ENCODE measurements at regions not wholly inside any gene's neighbourhood (a gene's known extent, or its start where the extent isn't known, plus 50 kb on each side); places are given as distances from the start of the nearest gene placed in this dataset.

DNA sequence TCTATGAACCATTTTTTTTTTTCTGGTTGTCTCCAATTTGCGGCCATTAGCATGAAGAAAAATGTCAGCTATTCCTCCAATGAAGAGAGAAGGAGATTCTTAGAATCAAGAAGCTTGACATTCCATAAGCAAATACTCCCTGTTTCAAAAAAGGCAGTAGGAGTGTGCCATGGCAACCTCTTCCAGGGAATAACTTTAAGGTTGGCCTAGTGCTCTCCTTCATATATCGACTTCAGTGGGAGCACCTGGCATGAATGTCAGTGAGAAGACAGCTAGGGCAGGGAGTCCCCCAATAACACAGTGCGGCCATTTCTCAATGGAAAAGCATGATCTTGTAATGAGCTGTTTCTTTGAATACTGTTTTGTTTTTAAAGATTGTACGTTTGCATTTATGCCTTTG lies 493.0 kb upstream of the ATP11B start:
- Histone ChIP-seq H3K27ac (ENCODE audit: low read length) (no peak overlapping the region), H3K4me1 (ENCODE audit: control insufficient read depth, insufficient read depth, low read length) (no peaks in the 10 kb centered on the region), H3K27me3 (ENCODE audit: control insufficient read depth, insufficient read depth, low read length) (no peaks in the 10 kb centered on the region), H3K4me3 (ENCODE audit: low read length) (no peak overlapping the region), H3K36me3 (ENCODE audit: control insufficient read depth, insufficient read depth, low read length) (no peaks in the 10 kb centered on the region), H3K9me3 (ENCODE audit: control insufficient read depth, insufficient read depth, low read length) (no peaks in the 10 kb centered on the region)
- WGBS (ENCODE audit: insufficient coverage, insufficient read length) = no CpG with 5 or more reads among the region's 4 CpGs
- DNase-seq (ENCODE audit: low read depth, low spot score) = no peak

DNA sequence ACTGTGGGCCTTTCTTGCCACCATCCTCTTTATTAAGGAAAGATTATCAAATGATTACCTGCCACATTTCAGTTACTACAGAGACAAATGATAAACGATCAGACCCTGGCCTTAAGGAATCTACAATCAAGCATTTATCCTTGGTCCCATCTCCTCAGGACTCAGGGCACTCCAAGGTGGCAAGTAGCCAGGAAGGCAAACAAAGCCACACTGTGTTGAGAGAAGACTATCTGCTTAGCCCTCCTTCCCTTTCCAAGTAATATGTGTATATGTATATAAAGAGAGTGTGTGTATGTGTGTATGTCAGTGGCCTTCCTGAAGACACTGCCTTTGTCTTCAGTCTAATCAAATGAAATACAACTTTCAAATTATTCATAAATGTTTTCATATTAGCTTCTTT lies 490.1 kb upstream of the ATP11B start:
- Histone ChIP-seq H3K36me3 (ENCODE audit: control insufficient read depth, insufficient read depth, low read length) (no peaks in the 10 kb centered on the region), H3K4me1 (ENCODE audit: control insufficient read depth, insufficient read depth, low read length) (no peaks in the 10 kb centered on the region; the same call in 1 of the 2 replicates), H3K27me3 (ENCODE audit: control insufficient read depth, insufficient read depth, low read length) (no peaks in the 10 kb centered on the region), H3K27ac (ENCODE audit: low read length) (no peak overlapping the region), H3K4me3 (ENCODE audit: low read length) (no peak overlapping the region), H3K9me3 (ENCODE audit: control insufficient read depth, insufficient read depth, low read length) (no peaks in the 10 kb centered on the region)
- no peak for DNase-seq (ENCODE audit: low read depth, low spot score)
- no CpG with 5 or more reads among the region's 1 CpG for WGBS (ENCODE audit: insufficient coverage, insufficient read length)

DNA sequence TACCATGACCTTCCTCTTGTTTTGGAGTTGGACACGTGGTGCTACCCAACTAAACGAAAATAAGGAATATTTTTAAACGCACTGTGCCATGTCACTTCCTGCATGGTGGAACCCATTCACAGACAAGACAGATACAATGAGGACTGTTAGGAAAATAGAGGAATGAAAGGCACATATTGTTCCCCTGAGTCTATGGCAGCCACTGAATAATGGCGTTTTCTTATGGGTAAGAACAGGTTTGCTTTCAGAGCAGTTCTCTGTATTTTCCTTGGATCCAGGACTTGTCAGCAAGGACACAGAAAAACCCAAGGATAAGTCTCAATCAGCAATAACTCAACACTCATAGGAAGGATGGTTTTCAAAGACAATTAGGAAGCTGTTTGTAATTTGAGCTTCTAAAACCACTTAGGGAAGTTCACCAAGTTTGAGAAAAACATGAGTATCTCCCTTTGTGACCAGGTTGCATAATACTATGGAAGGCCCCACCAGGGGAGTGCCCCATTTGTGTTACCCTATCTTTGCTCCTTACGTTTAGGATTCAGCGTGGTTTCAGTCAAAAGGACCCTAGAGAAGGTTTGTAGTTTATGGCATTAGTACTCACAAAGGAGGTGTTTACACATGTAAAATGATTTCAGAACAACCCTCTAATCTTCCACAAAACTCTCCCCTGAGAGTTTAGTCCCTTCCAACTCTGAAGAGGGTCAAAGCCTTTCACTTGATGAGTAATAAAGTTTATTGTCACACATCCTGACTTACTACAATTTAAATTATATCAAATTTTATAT lies 487.2 kb upstream of the ATP11B start:
- Histone ChIP-seq H3K36me3 (ENCODE audit: control insufficient read depth, insufficient read depth, low read length) (no peaks in the 10 kb centered on the region), H3K4me1 (ENCODE audit: control insufficient read depth, insufficient read depth, low read length) (no peaks in the 10 kb centered on the region; the same call in 1 of the 2 replicates), H3K4me3 (ENCODE audit: low read length) (no peak overlapping the region), H3K27me3 (ENCODE audit: control insufficient read depth, insufficient read depth, low read length) (no peaks in the 10 kb centered on the region), H3K9me3 (ENCODE audit: control insufficient read depth, insufficient read depth, low read length) (no peaks in the 10 kb centered on the region), H3K27ac (ENCODE audit: low read length) (no peak overlapping the region)
- WGBS (ENCODE audit: insufficient coverage, insufficient read length) = no CpG with 5 or more reads among the region's 6 CpGs
- no peak for DNase-seq (ENCODE audit: low read depth, low spot score)

DNA sequence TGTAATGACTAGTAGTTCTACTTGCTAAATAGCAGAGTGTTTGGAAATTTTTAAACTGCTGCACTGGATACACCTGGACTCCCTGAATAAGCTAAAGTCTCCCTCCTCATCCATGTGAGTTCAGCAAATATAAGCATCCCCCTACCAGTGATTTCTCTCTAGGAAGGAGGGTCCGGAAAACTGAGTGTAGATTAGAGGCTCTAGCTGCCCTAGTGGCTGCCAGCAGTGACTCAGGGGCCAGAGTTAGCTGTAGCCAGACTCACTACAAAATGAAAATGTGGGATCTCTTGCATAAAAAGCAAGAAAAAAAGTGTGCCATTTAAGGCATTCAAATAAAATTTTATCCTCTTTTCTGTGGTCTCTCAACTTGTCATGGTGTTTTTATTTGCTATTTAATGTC lies 485.0 kb upstream of the ATP11B start:
- Histone ChIP-seq H3K27me3 (ENCODE audit: control insufficient read depth, insufficient read depth, low read length) (no peaks in the 10 kb centered on the region), H3K36me3 (ENCODE audit: control insufficient read depth, insufficient read depth, low read length) (no peaks in the 10 kb centered on the region), H3K27ac (ENCODE audit: low read length) (no peak overlapping the region), H3K4me1 (ENCODE audit: control insufficient read depth, insufficient read depth, low read length) (no peaks in the 10 kb centered on the region; the same call in 1 of the 2 replicates), H3K9me3 (ENCODE audit: control insufficient read depth, insufficient read depth, low read length) (no peaks in the 10 kb centered on the region), H3K4me3 (ENCODE audit: low read length) (no peak overlapping the region)
- WGBS (ENCODE audit: insufficient coverage, insufficient read length) = no CpG with 5 or more reads among the region's 1 CpG
- DNase-seq (ENCODE audit: low read depth, low spot score) = no peak

DNA sequence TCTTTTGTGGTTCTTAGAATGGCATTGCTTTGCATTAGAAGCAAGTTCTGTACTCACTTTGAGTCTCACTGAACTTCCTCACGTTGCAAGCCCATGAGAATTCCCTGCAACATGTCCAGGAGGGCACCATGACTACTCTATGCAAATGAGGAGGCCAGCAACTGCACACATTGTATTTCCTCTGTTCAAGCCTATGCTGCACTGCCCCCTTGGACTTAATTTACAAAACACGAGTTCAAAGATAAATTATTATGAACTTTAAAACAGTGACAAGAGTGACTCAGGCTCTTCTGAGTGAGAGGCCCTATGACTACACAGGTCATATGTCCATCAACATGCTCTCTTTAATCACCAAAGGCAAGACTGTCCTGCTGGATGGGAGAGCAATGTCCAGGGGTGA lies 484.2 kb upstream of the ATP11B start:
- Histone ChIP-seq H3K4me1 (ENCODE audit: control insufficient read depth, insufficient read depth, low read length) (no peaks in the 10 kb centered on the region; the same call in 1 of the 2 replicates), H3K36me3 (ENCODE audit: control insufficient read depth, insufficient read depth, low read length) (no peaks in the 10 kb centered on the region), H3K9me3 (ENCODE audit: control insufficient read depth, insufficient read depth, low read length) (no peaks in the 10 kb centered on the region), H3K4me3 (ENCODE audit: low read length) (no peak overlapping the region), H3K27me3 (ENCODE audit: control insufficient read depth, insufficient read depth, low read length) (no peaks in the 10 kb centered on the region), H3K27ac (ENCODE audit: low read length) (no peak overlapping the region)
- WGBS (ENCODE audit: insufficient coverage, insufficient read length) = no CpG with 5 or more reads among the region's 2 CpGs
- no peak for DNase-seq (ENCODE audit: low read depth, low spot score)

DNA sequence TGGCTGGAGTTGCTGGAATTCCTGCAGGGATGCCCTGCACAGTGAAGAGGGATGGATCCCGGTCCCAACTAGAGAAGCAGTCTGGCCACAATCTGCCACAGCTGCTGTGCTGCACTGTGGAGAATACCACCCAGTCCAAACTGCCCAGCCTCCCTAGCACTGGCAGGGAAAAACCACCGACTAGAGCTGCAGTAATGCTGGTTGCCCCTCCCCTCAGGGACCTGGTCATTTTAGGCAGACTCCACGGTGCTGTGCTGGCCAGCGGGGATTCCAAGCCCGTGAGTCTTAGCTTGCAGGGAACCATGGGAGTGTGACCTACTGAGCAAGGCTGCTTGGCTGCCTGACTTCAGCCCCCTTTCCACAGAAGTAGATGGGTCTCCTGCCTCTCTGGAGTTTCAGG lies 478.0 kb upstream of the ATP11B start:
- no peaks in the 10 kb centered on the region for H3K27me3 ChIP-seq (ENCODE audit: control insufficient read depth, insufficient read depth, low read length)
- H3K36me3 ChIP-seq (ENCODE audit: control insufficient read depth, insufficient read depth, low read length) = 0 out of 2 replicates have a peak, but pooled peaks cover 2% of the 10 kb centered on the region
- DNase-seq (ENCODE audit: low read depth, low spot score) = no peak
- no peaks in the 10 kb centered on the region for H3K4me1 ChIP-seq (ENCODE audit: control insufficient read depth, insufficient read depth, low read length)
- WGBS (ENCODE audit: insufficient coverage, insufficient read length) = no CpG with 5 or more reads among the region's 5 CpGs
- no peaks in the 10 kb centered on the region for H3K9me3 ChIP-seq (ENCODE audit: control insufficient read depth, insufficient read depth, low read length)
- H3K4me3 ChIP-seq (ENCODE audit: low read length) = no peak overlapping the region
- no peak overlapping the region for H3K27ac ChIP-seq (ENCODE audit: low read length)

GRCh38 chr3:182323126-182323700 lies 470.1 kb upstream of the ATP11B start:
- H3K4me1 ChIP-seq (ENCODE audit: control insufficient read depth, insufficient read depth, low read length) = peaks cover 3% of the 10 kb centered on the region; the same call in 1 of the 2 replicates
- no peaks in the 10 kb centered on the region for H3K9me3 ChIP-seq (ENCODE audit: control insufficient read depth, insufficient read depth, low read length)
- WGBS (ENCODE audit: insufficient coverage, insufficient read length) = no CpG with 5 or more reads among the region's 1 CpG
- DNase-seq (ENCODE audit: low read depth, low spot score) = no peak
- no peak overlapping the region for H3K4me3 ChIP-seq (ENCODE audit: low read length)
- no peaks in the 10 kb centered on the region for H3K36me3 ChIP-seq (ENCODE audit: control insufficient read depth, insufficient read depth, low read length)
- H3K27me3 ChIP-seq (ENCODE audit: control insufficient read depth, insufficient read depth, low read length) = no peaks in the 10 kb centered on the region
- no peak overlapping the region for H3K27ac ChIP-seq (ENCODE audit: low read length)

GRCh38 chr3:182323898-182324297 lies 469.4 kb upstream of the ATP11B start:
- H3K27ac ChIP-seq (ENCODE audit: low read length) = no peak overlapping the region
- no peaks in the 10 kb centered on the region for H3K36me3 ChIP-seq (ENCODE audit: control insufficient read depth, insufficient read depth, low read length)
- no peak overlapping the region for H3K4me3 ChIP-seq (ENCODE audit: low read length)
- no peaks in the 10 kb centered on the region for H3K27me3 ChIP-seq (ENCODE audit: control insufficient read depth, insufficient read depth, low read length)
- H3K4me1 ChIP-seq (ENCODE audit: control insufficient read depth, insufficient read depth, low read length) = peaks cover 3% of the 10 kb centered on the region; the same call in 1 of the 2 replicates
- no peaks in the 10 kb centered on the region for H3K9me3 ChIP-seq (ENCODE audit: control insufficient read depth, insufficient read depth, low read length)
- WGBS (ENCODE audit: insufficient coverage, insufficient read length) = no CpG with 5 or more reads among the region's 1 CpG
- no peak for DNase-seq (ENCODE audit: low read depth, low spot score)

- no peak overlapping the region for H3K4me3 ChIP-seq (ENCODE audit: low read length)
- H3K9me3 ChIP-seq (ENCODE audit: control insufficient read depth, insufficient read depth, low read length) = no peaks in the 10 kb centered on the region
- WGBS (ENCODE audit: insufficient coverage, insufficient read length) = no CpG with 5 or more reads among the region's 10 CpGs
- H3K27ac ChIP-seq (ENCODE audit: low read length) = no peak overlapping the region
- no peaks in the 10 kb centered on the region for H3K27me3 ChIP-seq (ENCODE audit: control insufficient read depth, insufficient read depth, low read length)
- no peaks in the 10 kb centered on the region for H3K36me3 ChIP-seq (ENCODE audit: control insufficient read depth, insufficient read depth, low read length)
- DNase-seq (ENCODE audit: low read depth, low spot score) = no peak
- H3K4me1 ChIP-seq (ENCODE audit: control insufficient read depth, insufficient read depth, low read length) = peaks cover 3% of the 10 kb centered on the region; the same call in 1 of the 2 replicates
These were observed 467.9 kb upstream of the ATP11B start for GRCh38 chr3:182325213-182325950.

GRCh38 chr3:182327196-182327681 lies 466.1 kb upstream of the ATP11B start:
- Histone ChIP-seq H3K36me3 (ENCODE audit: control insufficient read depth, insufficient read depth, low read length) (no peaks in the 10 kb centered on the region), H3K27me3 (ENCODE audit: control insufficient read depth, insufficient read depth, low read length) (no peaks in the 10 kb centered on the region), H3K9me3 (ENCODE audit: control insufficient read depth, insufficient read depth, low read length) (no peaks in the 10 kb centered on the region), H3K4me1 (ENCODE audit: control insufficient read depth, insufficient read depth, low read length) (peaks cover 3% of the 10 kb centered on the region; the same call in 1 of the 2 replicates), H3K4me3 (ENCODE audit: low read length) (no peak overlapping the region), H3K27ac (ENCODE audit: low read length) (no peak overlapping the region)
- no CpG with 5 or more reads among the region's 10 CpGs for WGBS (ENCODE audit: insufficient coverage, insufficient read length)
- DNase-seq (ENCODE audit: low read depth, low spot score) = no peak

All from iPS DF 6.9 (cell line).